DND-41 (cell line): ENCODE measurements at regions not wholly inside any gene's neighbourhood (a gene's known extent, or its start where the extent isn't known, plus 50 kb on each side); places are given as distances from the start of the nearest gene placed in this dataset.

Experiments
- CTCF ChIP-seq: IDR thresholded peaks from 2 replicates; pipeline ENCODE4 v1.5.1; 2012; ENCODE audit warnings: borderline replicate concordance, low read length, moderate library complexity, mild to moderate bottlenecking; ENCODE audit not compliant: poor library complexity, severe bottlenecking; ENCODE audit errors: extremely low read depth
- EZH2 ChIP-seq: IDR thresholded peaks from 3 replicates; pipeline ENCODE4 v1.6.1; 2012; ENCODE audit warnings: borderline replicate concordance, low read depth, mild to moderate bottlenecking, moderate library complexity, low read length, inconsistent platforms; ENCODE audit not compliant: severe bottlenecking

DNA sequence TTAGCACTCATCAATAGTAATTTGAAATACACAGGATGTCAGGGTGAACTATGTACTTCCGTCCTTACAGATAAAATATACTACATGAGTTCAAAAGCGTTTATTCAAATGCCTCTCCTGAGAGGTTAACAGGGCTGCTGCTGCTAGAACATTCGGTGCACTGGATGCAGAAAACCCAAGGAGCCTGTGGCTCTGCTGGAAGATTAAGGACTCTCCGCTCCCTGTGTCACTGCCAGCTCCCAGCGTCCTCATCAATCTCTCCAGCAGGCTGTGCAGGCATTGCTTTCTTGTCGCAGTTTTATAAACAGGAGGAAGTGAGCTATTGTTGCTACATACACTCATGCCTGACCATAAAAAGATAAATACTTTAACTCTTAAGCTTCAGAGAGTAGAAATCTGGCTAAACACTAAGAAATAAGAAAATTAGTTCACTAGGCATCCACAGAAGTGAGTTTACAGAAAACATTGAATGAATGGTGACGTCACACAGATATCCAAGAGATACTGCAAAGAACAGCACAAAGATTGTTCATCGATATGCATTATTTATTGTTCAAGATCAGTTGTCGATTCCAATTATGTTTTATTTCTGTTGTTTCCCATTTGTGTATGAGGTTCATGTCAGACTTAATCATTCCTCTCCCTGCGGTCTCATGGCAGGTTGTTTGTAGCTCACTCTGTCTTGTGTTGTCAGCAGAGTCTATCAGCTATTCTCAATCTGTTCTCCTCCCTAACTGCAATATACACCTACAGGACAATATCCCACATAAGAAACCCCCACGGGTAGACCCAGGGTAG lies 127.9 kb upstream of the MON1B start:
- TF ChIP-seq CTCF (no peak), EZH2 (no peak)
